ENCODE measurements at regions not wholly inside any gene's neighbourhood (a gene's known extent, or its start where the extent isn't known, plus 50 kb on each side); places are given as distances from the start of the nearest gene placed in this dataset.

GRCh38 chr5:57802131-57802530 is 319.5 kb upstream of the ACTBL2 start:
- no peak for TF ChIP-seq ZNF274 (IDR thresholded peaks at IDR 0.05; ENCODE audit: low read depth, low read length)
- no peak for TF ChIP-seq YY1 (IDR thresholded peaks at IDR 0.05; ENCODE audit: insufficient read depth, insufficient read length)
- no peak for TF ChIP-seq SUZ12 (IDR thresholded peaks at IDR 0.05; ENCODE audit: extremely low read depth, insufficient read depth, insufficient read length)
